Loucy (cell line): ENCODE measurements at regions not wholly inside any gene's neighbourhood (a gene's known extent, or its start where the extent isn't known, plus 50 kb on each side); places are given as distances from the start of the nearest gene placed in this dataset.

Experiments used
- EZH2phosphoT487 ChIP-seq: fragments of 200-600 bp; IDR thresholded peaks from 2 replicates; pipeline ENCODE4 v1.6.1; 2018; ENCODE audit warnings: antibody characterized with exemption, mild to moderate bottlenecking, moderate library complexity, borderline replicate concordance
- TF ChIP-seq, protein P1 (sequence below): fragments of 200-600 bp; sonication (generic); conservative IDR thresholded peaks from 2 replicates; pipeline ENCODE4 v1.5.1; 2014; ENCODE audit warnings: mild to moderate bottlenecking, antibody characterized with exemption, low read length

DNA sequence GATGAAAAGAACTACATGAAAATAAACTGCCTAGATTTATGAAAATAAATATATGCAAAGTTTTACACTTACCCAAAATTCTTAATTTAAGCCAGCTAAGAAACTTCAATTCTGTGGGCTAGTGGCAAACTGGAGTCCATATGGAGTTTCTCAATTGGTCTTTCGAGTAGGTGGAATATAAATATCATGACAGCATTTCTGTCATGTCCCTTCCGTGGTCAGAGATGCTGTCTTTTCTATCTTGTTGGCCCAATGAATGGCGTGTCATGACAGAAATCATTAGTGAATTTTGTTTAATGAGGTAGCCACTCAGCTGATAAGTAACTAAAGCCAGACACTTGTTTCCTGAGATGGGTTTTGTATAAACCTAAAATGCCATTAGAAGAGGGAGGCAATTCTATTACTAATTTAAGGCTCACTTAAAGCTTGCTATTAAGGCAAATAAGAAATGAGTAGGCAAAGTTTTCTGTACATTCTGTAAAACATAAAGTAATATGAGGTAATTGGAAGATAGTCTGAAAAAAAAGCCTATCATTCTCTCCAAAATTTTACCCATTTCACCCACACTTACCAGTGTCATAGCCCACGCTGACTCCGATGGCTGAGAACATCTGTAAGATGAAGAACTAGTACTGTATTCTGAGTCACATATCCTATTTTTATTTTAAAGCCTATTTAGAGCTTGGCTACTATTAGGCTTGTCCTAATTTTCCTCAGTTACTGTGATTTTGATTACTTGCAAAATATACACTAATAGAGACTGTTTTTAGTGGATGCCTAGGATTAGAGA, 419.3 kb upstream of the MEF2C start:
- TF ChIP-seq, protein P1, sequence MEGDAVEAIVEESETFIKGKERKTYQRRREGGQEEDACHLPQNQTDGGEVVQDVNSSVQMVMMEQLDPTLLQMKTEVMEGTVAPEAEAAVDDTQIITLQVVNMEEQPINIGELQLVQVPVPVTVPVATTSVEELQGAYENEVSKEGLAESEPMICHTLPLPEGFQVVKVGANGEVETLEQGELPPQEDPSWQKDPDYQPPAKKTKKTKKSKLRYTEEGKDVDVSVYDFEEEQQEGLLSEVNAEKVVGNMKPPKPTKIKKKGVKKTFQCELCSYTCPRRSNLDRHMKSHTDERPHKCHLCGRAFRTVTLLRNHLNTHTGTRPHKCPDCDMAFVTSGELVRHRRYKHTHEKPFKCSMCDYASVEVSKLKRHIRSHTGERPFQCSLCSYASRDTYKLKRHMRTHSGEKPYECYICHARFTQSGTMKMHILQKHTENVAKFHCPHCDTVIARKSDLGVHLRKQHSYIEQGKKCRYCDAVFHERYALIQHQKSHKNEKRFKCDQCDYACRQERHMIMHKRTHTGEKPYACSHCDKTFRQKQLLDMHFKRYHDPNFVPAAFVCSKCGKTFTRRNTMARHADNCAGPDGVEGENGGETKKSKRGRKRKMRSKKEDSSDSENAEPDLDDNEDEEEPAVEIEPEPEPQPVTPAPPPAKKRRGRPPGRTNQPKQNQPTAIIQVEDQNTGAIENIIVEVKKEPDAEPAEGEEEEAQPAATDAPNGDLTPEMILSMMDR, result no peak
- no peak for TF ChIP-seq EZH2phosphoT487
